ENCODE measurements at regions not wholly inside any gene's neighbourhood (a gene's known extent, or its start where the extent isn't known, plus 50 kb on each side); places are given as distances from the start of the nearest gene placed in this dataset.

DNA sequence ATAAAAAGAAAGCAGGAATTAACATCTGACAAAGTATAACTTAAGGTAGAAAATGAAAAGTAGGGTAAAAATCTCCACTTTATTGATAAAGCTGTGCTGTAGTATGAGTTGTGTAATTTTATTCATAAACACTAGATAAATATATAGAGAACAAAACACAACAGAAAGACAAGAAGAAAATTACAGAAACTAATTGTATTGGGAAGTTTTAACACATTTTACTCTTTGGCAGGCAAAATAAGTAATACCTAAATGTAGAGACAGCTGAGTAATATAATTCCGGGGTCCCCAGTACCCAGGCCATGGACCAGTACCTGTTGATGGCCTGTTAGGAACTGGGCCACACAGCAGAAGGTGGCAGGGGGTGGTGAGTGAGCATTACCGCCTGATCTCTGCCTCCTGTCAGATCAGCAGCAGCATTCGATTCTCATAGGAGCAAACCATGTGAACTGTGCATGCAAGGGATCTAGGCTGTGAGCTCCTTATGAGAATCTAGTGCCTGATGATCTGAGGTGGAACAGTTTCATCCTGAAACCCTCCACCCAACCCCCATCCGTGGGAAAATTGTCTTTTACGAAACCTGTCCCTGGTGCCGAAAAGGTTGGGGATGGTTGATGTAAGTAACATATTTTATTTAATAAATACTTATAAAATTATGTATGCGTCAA is 84.4 kb upstream of the ETV6 start:
- H3K36me3 ChIP-seq, result no peaks in the 10 kb centered on the region
- H3K27ac ChIP-seq, result no peak overlapping the region
- no peaks in the 10 kb centered on the region for H3K27me3 ChIP-seq
- no peak for TF ChIP-seq Cebpa-rat (IDR thresholded peaks at IDR 0.05)
- no peak overlapping the region for H3K9ac ChIP-seq
- H3K4me3 ChIP-seq, result no peak overlapping the region
- no peaks in the 10 kb centered on the region for H4K20me1 ChIP-seq
- no peaks in the 10 kb centered on the region for H3K9me3 ChIP-seq
- no peak overlapping the region for H3K4me2 ChIP-seq
- H3K4me1 ChIP-seq, result 0 out of 2 replicates have a peak, but pooled peaks cover 4% of the 10 kb centered on the region

DNA sequence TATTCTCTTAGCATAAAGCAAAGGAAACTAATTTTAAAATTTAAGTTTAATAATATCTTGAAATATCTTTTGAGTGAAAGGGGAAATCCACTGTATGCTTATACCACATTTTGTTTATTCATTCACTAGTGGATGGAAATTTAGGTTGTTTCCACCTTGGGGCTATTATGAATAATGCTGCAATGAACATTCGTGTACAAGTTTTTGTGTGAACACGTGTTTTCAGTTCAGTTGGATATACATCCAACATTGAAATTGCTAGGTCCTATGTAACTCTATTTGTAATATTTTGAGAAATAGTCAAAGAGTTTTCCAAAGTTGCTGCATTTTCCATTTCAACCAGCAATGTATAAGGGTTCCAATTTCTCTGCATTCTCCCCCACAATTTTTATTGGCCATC is 83.7 kb upstream of the ETV6 start:
- no peak overlapping the region for H3K4me3 ChIP-seq
- no peak for TF ChIP-seq Cebpa-rat (IDR thresholded peaks at IDR 0.05)
- H4K20me1 ChIP-seq, result no peaks in the 10 kb centered on the region
- H3K36me3 ChIP-seq, result no peaks in the 10 kb centered on the region
- no peaks in the 10 kb centered on the region for H3K9me3 ChIP-seq
- H3K4me2 ChIP-seq, result no peak overlapping the region
- H3K27ac ChIP-seq, result no peak overlapping the region
- 0 out of 2 replicates have a peak, but pooled peaks cover 4% of the 10 kb centered on the region for H3K4me1 ChIP-seq
- H3K27me3 ChIP-seq, result no peaks in the 10 kb centered on the region
- H3K9ac ChIP-seq, result no peak overlapping the region

DNA sequence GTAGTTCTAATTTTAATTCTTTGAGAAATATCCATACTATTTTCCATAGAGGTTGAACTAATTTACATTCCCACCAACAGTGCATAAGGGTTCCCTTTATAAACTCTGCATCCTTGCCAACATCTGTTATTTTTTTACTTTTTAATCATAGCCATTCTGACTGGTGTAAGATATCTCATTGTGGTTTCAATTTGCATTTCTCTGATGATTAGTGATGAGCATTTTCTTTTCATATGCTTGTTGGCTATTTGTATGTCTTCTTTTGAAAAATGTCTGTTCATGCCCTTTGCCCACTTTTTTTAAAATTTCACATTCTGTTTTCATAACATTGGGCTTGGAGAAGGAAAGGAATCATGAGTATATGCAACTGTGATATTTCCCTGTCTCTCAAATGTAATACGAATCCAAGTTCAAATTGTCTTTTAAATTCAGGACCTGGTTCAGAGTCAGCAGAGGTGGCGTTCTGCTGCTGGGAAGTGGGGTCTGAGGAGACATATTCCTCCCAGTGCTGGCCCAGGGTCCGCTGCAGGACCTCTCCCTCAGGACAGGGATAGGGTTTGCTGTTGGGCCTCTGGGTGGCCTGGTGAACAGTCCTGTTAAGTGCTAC is 81.2 kb upstream of the ETV6 start:
- no peaks in the 10 kb centered on the region for H4K20me1 ChIP-seq
- H3K9me3 ChIP-seq, result no peaks in the 10 kb centered on the region
- no peaks in the 10 kb centered on the region for H3K27me3 ChIP-seq
- H3K27ac ChIP-seq, result no peak overlapping the region
- 0 out of 2 replicates have a peak, but pooled peaks cover 4% of the 10 kb centered on the region for H3K4me1 ChIP-seq
- no peak for TF ChIP-seq Cebpa-rat (IDR thresholded peaks at IDR 0.05)
- H3K4me3 ChIP-seq, result no peak overlapping the region
- no peak overlapping the region for H3K9ac ChIP-seq
- no peak overlapping the region for H3K4me2 ChIP-seq
- H3K36me3 ChIP-seq, result no peaks in the 10 kb centered on the region

DNA sequence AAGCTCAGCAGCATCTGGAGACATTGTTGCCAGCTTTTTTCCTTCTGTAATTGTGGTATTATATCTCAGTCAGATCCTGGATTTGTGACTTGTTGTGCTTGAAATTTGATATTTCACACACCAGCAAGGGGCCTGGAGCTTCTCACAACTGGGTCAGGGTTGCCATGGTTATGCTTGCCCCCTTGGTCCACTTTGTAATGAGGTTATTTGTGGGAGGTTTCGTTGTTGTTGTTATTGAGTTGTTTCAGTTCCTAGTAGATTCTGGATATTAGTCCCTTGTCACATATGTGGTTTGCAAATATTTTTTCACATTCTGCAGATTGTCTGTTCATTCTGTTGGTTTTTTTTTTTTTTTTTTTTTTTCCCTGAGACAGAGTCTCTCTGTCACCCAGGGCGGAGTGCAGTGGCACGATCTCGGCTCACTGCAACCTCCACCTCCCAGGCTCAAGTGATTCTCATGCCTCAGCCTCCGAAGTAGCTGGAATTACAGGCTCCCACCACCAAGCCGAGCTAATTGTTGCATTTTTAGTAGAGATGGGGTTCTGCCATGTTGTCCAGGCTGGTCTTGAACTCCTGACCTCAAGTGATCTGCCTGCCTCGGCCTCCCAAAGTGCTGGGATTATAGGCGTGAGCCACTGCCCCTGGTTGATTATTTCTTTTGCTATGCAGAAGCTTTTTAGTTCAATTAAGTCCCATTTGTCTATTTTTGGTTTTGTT is 80.6 kb upstream of the ETV6 start:
- Histone ChIP-seq H3K27me3 (no peaks in the 10 kb centered on the region), H3K9ac (no peak overlapping the region), H3K36me3 (no peaks in the 10 kb centered on the region), H3K9me3 (no peaks in the 10 kb centered on the region), H3K4me1 (0 out of 2 replicates have a peak, but pooled peaks cover 2% of the 10 kb centered on the region), H3K4me3 (no peak overlapping the region), H3K27ac (no peak overlapping the region), H3K4me2 (no peak overlapping the region), H4K20me1 (no peaks in the 10 kb centered on the region)
- TF ChIP-seq Cebpa-rat (IDR thresholded peaks at IDR 0.05), result no peak

DNA sequence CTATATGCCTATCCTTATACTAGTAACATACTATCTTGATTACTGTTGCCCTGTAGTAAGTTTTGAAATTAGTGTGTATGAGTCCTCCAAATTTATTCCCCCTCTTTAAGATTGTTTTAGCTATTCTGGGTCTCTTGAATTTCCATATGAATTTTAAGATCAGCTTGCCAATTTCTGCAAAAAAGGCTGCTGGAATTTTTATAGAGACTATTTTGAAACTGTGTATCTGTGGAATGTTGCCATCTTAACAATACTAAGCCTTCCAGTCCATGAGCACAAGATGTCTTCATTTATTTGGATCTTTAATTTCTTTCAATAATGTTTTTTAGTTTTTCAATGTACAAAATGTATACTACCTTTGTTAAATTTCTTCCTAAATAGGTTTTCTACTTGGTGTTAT is 79.8 kb upstream of the ETV6 start:
- Histone ChIP-seq H3K9ac (no peak overlapping the region), H3K9me3 (no peaks in the 10 kb centered on the region), H3K4me3 (no peak overlapping the region), H3K27me3 (no peaks in the 10 kb centered on the region), H4K20me1 (no peaks in the 10 kb centered on the region), H3K4me2 (no peak overlapping the region), H3K27ac (no peak overlapping the region), H3K36me3 (no peaks in the 10 kb centered on the region), H3K4me1 (no peaks in the 10 kb centered on the region)
- no peak for TF ChIP-seq Cebpa-rat (IDR thresholded peaks at IDR 0.05)

DNA sequence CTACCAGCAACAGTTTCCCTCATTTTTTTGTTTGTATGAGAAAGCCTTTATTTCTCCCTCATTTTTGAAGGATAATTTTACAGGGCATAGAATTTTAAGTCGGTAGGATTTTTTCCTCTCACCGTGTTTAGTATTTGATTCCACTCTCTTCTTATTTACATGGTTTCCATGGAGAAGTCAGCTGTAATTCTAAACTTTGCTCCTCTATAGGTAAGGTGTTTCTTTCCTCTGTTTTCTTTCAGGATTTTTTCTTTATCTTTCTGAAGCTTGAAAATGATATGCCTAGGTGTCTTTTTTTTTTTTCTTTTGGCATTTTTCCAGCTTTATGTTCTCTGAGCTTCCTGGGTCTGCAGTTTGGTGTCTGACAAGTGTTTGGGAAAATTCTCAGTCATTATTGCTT is 75.6 kb upstream of the ETV6 start:
- Histone ChIP-seq H3K27ac (no peak overlapping the region), H3K9me3 (no peaks in the 10 kb centered on the region), H3K27me3 (no peaks in the 10 kb centered on the region), H3K4me3 (no peak overlapping the region), H3K9ac (no peak overlapping the region), H4K20me1 (no peaks in the 10 kb centered on the region), H3K36me3 (no peaks in the 10 kb centered on the region), H3K4me1 (peaks cover 8% of the 10 kb centered on the region; the same call in 1 of the 2 replicates), H3K4me2 (no peak overlapping the region)
- TF ChIP-seq Cebpa-rat (IDR thresholded peaks at IDR 0.05), result no peak

DNA sequence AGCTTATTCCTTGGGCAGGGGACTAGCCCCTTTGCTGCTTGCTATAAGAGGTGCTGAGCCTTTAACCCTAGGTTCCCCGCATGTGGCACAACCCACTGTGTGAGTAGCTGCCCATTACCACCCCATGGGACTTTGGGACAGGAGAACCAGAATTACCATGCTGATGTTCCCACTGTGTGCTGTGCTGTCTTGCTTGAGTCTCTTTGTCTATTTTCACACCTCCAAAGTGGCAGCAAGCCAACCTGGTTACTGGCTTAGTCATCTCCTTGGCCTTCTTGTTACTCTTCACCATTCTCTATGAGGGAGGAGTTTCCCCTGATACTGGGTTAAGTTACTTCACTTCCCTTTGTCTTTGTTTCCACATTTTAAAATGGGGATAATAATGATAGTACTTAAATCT is 73.4 kb upstream of the ETV6 start:
- Histone ChIP-seq H3K36me3 (no peaks in the 10 kb centered on the region), H4K20me1 (no peaks in the 10 kb centered on the region), H3K4me3 (no peak overlapping the region), H3K4me1 (peaks cover 12% of the 10 kb centered on the region; the same call in 1 of the 2 replicates), H3K4me2 (no peak overlapping the region), H3K9me3 (no peaks in the 10 kb centered on the region), H3K27me3 (no peaks in the 10 kb centered on the region), H3K27ac (no peak overlapping the region), H3K9ac (no peak overlapping the region)
- TF ChIP-seq Cebpa-rat (IDR thresholded peaks at IDR 0.05), result no peak

DNA sequence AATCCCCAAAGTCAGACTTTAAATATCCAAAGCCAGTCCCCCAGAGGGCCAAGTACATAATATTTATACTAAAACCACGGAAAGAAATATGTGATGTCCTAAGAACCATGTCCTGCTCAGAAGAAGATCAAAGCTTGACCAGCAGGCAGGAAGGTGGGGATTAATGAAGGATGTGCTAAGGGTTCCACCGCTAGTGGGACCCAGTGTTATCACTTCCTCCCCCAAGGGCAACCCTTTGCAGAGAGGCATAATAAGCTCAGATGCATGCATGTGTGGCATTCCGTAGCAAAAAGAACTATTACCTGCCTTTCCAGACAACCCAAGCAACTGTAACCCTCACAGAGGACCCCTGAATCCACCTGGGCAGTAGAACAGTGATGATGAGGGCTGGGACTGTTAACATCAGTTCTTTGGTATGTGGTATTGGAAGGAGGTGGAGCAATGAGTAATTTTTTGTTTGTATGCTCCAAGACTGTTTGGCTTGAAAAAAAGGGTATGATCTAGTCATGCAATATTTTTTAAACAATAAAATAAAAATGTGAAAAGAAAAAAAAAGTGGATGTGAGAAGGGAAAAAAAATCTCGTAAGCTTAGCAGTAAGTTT is 71.7 kb upstream of the ETV6 start:
- H3K4me1 ChIP-seq, result peaks cover 12% of the 10 kb centered on the region; the same call in 1 of the 2 replicates
- no peaks in the 10 kb centered on the region for H3K27me3 ChIP-seq
- H4K20me1 ChIP-seq, result no peaks in the 10 kb centered on the region
- no peak for TF ChIP-seq Cebpa-rat (IDR thresholded peaks at IDR 0.05)
- H3K9ac ChIP-seq, result no peak overlapping the region
- no peak overlapping the region for H3K4me3 ChIP-seq
- H3K27ac ChIP-seq, result no peak overlapping the region
- H3K9me3 ChIP-seq, result no peaks in the 10 kb centered on the region
- no peak overlapping the region for H3K4me2 ChIP-seq
- no peaks in the 10 kb centered on the region for H3K36me3 ChIP-seq

DNA sequence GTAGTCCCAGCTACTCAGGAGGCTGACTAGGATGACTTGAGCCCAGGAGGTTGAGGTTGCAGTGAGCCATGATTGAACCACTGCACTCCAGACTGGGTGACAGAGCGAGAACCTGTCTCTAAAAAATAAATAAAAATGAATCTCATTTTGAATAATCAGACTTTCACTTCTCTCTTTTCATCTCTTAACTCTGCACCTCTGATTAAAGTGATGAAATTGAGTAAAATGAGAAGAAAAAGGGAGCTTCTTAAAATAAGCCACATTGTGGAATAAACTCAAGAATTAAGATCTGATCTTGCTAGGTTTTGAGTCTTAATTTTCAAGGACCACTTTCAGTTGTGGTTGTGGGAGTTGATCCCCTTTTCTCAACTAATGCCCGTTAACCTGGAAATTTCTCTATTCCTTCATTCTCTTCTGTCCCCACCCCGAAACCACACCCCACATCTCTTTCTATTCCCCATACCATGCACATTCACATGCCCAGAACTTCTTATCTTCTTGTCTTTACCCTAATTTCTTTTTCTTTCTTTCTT is 70.9 kb upstream of the ETV6 start:
- H3K4me3 ChIP-seq, result no peak overlapping the region
- H3K27me3 ChIP-seq, result no peaks in the 10 kb centered on the region
- H3K9ac ChIP-seq, result no peak overlapping the region
- no peaks in the 10 kb centered on the region for H3K9me3 ChIP-seq
- H3K36me3 ChIP-seq, result no peaks in the 10 kb centered on the region
- no peak overlapping the region for H3K27ac ChIP-seq
- H3K4me1 ChIP-seq, result peaks cover 12% of the 10 kb centered on the region; the same call in 1 of the 2 replicates
- no peaks in the 10 kb centered on the region for H4K20me1 ChIP-seq
- H3K4me2 ChIP-seq, result no peak overlapping the region
- no peak for TF ChIP-seq Cebpa-rat (IDR thresholded peaks at IDR 0.05)
